RPMI8226 (cell line): ENCODE measurements at regions not wholly inside any gene's neighbourhood (a gene's known extent, or its start where the extent isn't known, plus 50 kb on each side); places are given as distances from the start of the nearest gene placed in this dataset.
"Not testable (repeated sequence)": the region's sequence is repeated elsewhere in the genome, so short reads cannot be mapped to it uniquely, and the experiment has no call there.

Experiments
- DNase-seq: peaks from one replicate; pipeline ENCODE4 v3.0.0-alpha.2; 2015

GRCh38 chr11:38842991-38843390 is 2245.0 kb upstream of the RAG2 start:
- DNase-seq = no peak

- no peak for DNase-seq
These were observed 2241.0 kb upstream of the RAG2 start for GRCh38 chr11:38839071-38839470.

- DNase-seq = no peak
These were observed 2237.9 kb upstream of the RAG2 start for GRCh38 chr11:38835966-38836365.

- no peak for DNase-seq
These were observed 2226.5 kb upstream of the RAG2 start for GRCh38 chr11:38824573-38824972.

- DNase-seq = not testable (repeated sequence)
These were observed 2223.8 kb upstream of the RAG2 start for GRCh38 chr11:38821786-38822185.

GRCh38 chr11:38819981-38820380 is 2221.9 kb upstream of the RAG2 start:
- no peak for DNase-seq

GRCh38 chr11:38818720-38819119 is 2220.7 kb upstream of the RAG2 start:
- no peak for DNase-seq

GRCh38 chr11:38814670-38815069 is 2216.6 kb upstream of the RAG2 start:
- DNase-seq = no peak

GRCh38 chr11:38809521-38809920 is 2211.5 kb upstream of the RAG2 start:
- DNase-seq = no peak

- DNase-seq = no peak
These were observed 2198.2 kb upstream of the RAG2 start for GRCh38 chr11:38796281-38796680.

GRCh38 chr11:38795027-38795426 is 2197.0 kb upstream of the RAG2 start:
- DNase-seq = no peak

- DNase-seq = peak; percentile 71
These were observed 2193.4 kb upstream of the RAG2 start for GRCh38 chr11:38791346-38791961.

- no peak for DNase-seq
These were observed 2190.5 kb upstream of the RAG2 start for GRCh38 chr11:38788561-38788960.

- DNase-seq = no peak
These were observed 2186.1 kb upstream of the RAG2 start for GRCh38 chr11:38784164-38784563.

- DNase-seq = no peak
These were observed 2168.8 kb upstream of the RAG2 start for GRCh38 chr11:38766796-38767195.

GRCh38 chr11:38759394-38759793 is 2161.4 kb upstream of the RAG2 start:
- DNase-seq = no peak

- DNase-seq = no peak
These were observed 2158.5 kb upstream of the RAG2 start for GRCh38 chr11:38756537-38756936.

- DNase-seq = no peak
These were observed 2153.4 kb upstream of the RAG2 start for GRCh38 chr11:38751421-38751820.

- not testable (repeated sequence) for DNase-seq
These were observed 2148.5 kb upstream of the RAG2 start for GRCh38 chr11:38746516-38746915.

GRCh38 chr11:38723361-38723760 is 2125.3 kb upstream of the RAG2 start:
- DNase-seq = no peak

- DNase-seq = no peak
These were observed 2123.7 kb upstream of the RAG2 start for GRCh38 chr11:38721586-38722315.

GRCh38 chr11:38718659-38719058 is 2120.6 kb upstream of the RAG2 start:
- no peak for DNase-seq

- no peak for DNase-seq
These were observed 2120.0 kb upstream of the RAG2 start for GRCh38 chr11:38718049-38718448.

GRCh38 chr11:38711110-38711509 is 2113.1 kb upstream of the RAG2 start:
- no peak for DNase-seq

GRCh38 chr11:38710262-38710661 is 2112.2 kb upstream of the RAG2 start:
- no peak for DNase-seq
